ENCODE measurements at regions not wholly inside any gene's neighbourhood (a gene's known extent, or its start where the extent isn't known, plus 50 kb on each side); places are given as distances from the start of the nearest gene placed in this dataset.

- H3K4me3 Mint-ChIP-seq = no peak overlapping the region
- peak; percentile 79 for DNase-seq (ENCODE audit: low spot score)
- POLR2A ChIA-PET = interaction anchor here (0.6 to 1.4 kb wide), 4 partner anchors 14 to 431 kb away, joined by 3 to 7 read pairs (median 4); no protein-coding TSS in a partner anchor
- TF ChIP-seq MYBL2 (CRISPR knock-in tag; IDR thresholded peaks at IDR 0.05) = no peak
- TF ChIP-seq, protein P1, sequence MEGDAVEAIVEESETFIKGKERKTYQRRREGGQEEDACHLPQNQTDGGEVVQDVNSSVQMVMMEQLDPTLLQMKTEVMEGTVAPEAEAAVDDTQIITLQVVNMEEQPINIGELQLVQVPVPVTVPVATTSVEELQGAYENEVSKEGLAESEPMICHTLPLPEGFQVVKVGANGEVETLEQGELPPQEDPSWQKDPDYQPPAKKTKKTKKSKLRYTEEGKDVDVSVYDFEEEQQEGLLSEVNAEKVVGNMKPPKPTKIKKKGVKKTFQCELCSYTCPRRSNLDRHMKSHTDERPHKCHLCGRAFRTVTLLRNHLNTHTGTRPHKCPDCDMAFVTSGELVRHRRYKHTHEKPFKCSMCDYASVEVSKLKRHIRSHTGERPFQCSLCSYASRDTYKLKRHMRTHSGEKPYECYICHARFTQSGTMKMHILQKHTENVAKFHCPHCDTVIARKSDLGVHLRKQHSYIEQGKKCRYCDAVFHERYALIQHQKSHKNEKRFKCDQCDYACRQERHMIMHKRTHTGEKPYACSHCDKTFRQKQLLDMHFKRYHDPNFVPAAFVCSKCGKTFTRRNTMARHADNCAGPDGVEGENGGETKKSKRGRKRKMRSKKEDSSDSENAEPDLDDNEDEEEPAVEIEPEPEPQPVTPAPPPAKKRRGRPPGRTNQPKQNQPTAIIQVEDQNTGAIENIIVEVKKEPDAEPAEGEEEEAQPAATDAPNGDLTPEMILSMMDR (IDR thresholded peaks at IDR 0.05) = 0 out of 2 replicates have a peak, but pooled peaks have one; percentile 26
- peaks cover 27% of the 10 kb centered on the region for H3K9me3 Mint-ChIP-seq
- H3K27ac Mint-ChIP-seq = no peak overlapping the region
- H3K27me3 Mint-ChIP-seq (ENCODE audit: low read depth) = peaks cover 14% of the 10 kb centered on the region
- peak; percentile 99 for ATAC-seq
- CTCF ChIA-PET = interaction anchor here (0.6 to 2.0 kb wide), 56 partner anchors 8 to 1006 kb away, joined by 3 to 39 read pairs (median 4); no protein-coding TSS in a partner anchor
- 0 out of 2 replicates have a peak, but pooled peaks cover 7% of the 10 kb centered on the region for H3K4me1 Mint-ChIP-seq
- H3K36me3 Mint-ChIP-seq = peaks cover 27% of the 10 kb centered on the region
Observed at GRCh38 chr13:111505175-111505777, 184.8 kb downstream of the TEX29 start.

- Mint-ChIP-seq H3K4me1 (0 out of 2 replicates have a peak, but pooled peaks cover 7% of the 10 kb centered on the region), H3K27me3 (ENCODE audit: low read depth) (peaks cover 8% of the 10 kb centered on the region), H3K9me3 (peaks cover 19% of the 10 kb centered on the region), H3K27ac (no peak overlapping the region), H3K4me3 (no peak overlapping the region), H3K36me3 (peaks cover 20% of the 10 kb centered on the region)
- TF ChIP-seq CREB1 (CRISPR knock-in tag; IDR thresholded peaks at IDR 0.05) = no peak
- TF ChIP-seq, protein P2, sequence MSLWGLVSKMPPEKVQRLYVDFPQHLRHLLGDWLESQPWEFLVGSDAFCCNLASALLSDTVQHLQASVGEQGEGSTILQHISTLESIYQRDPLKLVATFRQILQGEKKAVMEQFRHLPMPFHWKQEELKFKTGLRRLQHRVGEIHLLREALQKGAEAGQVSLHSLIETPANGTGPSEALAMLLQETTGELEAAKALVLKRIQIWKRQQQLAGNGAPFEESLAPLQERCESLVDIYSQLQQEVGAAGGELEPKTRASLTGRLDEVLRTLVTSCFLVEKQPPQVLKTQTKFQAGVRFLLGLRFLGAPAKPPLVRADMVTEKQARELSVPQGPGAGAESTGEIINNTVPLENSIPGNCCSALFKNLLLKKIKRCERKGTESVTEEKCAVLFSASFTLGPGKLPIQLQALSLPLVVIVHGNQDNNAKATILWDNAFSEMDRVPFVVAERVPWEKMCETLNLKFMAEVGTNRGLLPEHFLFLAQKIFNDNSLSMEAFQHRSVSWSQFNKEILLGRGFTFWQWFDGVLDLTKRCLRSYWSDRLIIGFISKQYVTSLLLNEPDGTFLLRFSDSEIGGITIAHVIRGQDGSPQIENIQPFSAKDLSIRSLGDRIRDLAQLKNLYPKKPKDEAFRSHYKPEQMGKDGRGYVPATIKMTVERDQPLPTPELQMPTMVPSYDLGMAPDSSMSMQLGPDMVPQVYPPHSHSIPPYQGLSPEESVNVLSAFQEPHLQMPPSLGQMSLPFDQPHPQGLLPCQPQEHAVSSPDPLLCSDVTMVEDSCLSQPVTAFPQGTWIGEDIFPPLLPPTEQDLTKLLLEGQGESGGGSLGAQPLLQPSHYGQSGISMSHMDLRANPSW (CRISPR knock-in tag; conservative IDR thresholded peaks at IDR 0.05; ENCODE audit: low read depth) = no peak
- TF ChIP-seq, protein P3, sequence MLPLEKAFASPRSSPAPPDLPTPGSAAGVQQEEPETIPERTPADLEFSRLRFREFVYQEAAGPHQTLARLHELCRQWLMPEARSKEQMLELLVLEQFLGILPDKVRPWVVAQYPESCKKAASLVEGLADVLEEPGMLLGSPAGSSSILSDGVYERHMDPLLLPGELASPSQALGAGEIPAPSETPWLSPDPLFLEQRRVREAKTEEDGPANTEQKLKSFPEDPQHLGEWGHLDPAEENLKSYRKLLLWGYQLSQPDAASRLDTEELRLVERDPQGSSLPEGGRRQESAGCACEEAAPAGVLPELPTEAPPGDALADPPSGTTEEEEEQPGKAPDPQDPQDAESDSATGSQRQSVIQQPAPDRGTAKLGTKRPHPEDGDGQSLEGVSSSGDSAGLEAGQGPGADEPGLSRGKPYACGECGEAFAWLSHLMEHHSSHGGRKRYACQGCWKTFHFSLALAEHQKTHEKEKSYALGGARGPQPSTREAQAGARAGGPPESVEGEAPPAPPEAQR (CRISPR knock-in tag; IDR thresholded peaks at IDR 0.05) = no peak
- TF ChIP-seq CREM (CRISPR knock-in tag; IDR thresholded peaks at IDR 0.05) = no peak
- TF ChIP-seq, protein P4, sequence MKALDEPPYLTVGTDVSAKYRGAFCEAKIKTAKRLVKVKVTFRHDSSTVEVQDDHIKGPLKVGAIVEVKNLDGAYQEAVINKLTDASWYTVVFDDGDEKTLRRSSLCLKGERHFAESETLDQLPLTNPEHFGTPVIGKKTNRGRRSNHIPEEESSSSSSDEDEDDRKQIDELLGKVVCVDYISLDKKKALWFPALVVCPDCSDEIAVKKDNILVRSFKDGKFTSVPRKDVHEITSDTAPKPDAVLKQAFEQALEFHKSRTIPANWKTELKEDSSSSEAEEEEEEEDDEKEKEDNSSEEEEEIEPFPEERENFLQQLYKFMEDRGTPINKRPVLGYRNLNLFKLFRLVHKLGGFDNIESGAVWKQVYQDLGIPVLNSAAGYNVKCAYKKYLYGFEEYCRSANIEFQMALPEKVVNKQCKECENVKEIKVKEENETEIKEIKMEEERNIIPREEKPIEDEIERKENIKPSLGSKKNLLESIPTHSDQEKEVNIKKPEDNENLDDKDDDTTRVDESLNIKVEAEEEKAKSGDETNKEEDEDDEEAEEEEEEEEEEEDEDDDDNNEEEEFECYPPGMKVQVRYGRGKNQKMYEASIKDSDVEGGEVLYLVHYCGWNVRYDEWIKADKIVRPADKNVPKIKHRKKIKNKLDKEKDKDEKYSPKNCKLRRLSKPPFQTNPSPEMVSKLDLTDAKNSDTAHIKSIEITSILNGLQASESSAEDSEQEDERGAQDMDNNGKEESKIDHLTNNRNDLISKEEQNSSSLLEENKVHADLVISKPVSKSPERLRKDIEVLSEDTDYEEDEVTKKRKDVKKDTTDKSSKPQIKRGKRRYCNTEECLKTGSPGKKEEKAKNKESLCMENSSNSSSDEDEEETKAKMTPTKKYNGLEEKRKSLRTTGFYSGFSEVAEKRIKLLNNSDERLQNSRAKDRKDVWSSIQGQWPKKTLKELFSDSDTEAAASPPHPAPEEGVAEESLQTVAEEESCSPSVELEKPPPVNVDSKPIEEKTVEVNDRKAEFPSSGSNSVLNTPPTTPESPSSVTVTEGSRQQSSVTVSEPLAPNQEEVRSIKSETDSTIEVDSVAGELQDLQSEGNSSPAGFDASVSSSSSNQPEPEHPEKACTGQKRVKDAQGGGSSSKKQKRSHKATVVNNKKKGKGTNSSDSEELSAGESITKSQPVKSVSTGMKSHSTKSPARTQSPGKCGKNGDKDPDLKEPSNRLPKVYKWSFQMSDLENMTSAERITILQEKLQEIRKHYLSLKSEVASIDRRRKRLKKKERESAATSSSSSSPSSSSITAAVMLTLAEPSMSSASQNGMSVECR (CRISPR knock-in tag; IDR thresholded peaks at IDR 0.05; ENCODE audit: borderline replicate concordance) = no peak
- TF ChIP-seq PRRX2 (CRISPR knock-in tag; IDR thresholded peaks at IDR 0.05) = no peak
- TF ChIP-seq OVOL2 (CRISPR knock-in tag; IDR thresholded peaks at IDR 0.05; ENCODE audit: borderline replicate concordance) = no peak
- TF ChIP-seq, protein P5, sequence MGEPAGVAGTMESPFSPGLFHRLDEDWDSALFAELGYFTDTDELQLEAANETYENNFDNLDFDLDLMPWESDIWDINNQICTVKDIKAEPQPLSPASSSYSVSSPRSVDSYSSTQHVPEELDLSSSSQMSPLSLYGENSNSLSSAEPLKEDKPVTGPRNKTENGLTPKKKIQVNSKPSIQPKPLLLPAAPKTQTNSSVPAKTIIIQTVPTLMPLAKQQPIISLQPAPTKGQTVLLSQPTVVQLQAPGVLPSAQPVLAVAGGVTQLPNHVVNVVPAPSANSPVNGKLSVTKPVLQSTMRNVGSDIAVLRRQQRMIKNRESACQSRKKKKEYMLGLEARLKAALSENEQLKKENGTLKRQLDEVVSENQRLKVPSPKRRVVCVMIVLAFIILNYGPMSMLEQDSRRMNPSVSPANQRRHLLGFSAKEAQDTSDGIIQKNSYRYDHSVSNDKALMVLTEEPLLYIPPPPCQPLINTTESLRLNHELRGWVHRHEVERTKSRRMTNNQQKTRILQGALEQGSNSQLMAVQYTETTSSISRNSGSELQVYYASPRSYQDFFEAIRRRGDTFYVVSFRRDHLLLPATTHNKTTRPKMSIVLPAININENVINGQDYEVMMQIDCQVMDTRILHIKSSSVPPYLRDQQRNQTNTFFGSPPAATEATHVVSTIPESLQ (CRISPR knock-in tag; IDR thresholded peaks at IDR 0.05) = no peak
- no peak for TF ChIP-seq EMX1 (CRISPR knock-in tag; IDR thresholded peaks at IDR 0.05)
- TF ChIP-seq ZNF671 (CRISPR knock-in tag; IDR thresholded peaks at IDR 0.05) = no peak
- no peak for DNase-seq (ENCODE audit: low spot score)
- no peak for ATAC-seq
- CTCF ChIA-PET = interaction anchor here (0.6 to 2.0 kb wide), 8 partner anchors 23 to 1005 kb away, joined by 3 to 39 read pairs (median 6); no protein-coding TSS in a partner anchor
- POLR2A ChIA-PET = interaction anchor here (1.4 kb wide), 1 partner anchor 15 kb away, joined by 3 read pairs; no protein-coding TSS in a partner anchor
Observed at GRCh38 chr13:111506125-111506524, 185.7 kb downstream of the TEX29 start.

All from WTC11 (cell line).